ENCODE measurements at regions not wholly inside any gene's neighbourhood (a gene's known extent, or its start where the extent isn't known, plus 50 kb on each side); places are given as distances from the start of the nearest gene placed in this dataset.

GRCh38 chr5:62142351-62142750 is 163.7 kb upstream of the KIF2A start:
- TF ChIP-seq POLR2A (IDR thresholded peaks at IDR 0.05), result no peak
- TF ChIP-seq CTCF (IDR thresholded peaks at IDR 0.05), result no peak
- TF ChIP-seq EP300 (IDR thresholded peaks at IDR 0.05), result no peak
- no peak for TF ChIP-seq POLR2AphosphoS5 (IDR thresholded peaks at IDR 0.05)

All from sigmoid colon (tissue), 4 donors.